GM21737 (cell line): ENCODE measurements at regions not wholly inside any gene's neighbourhood (a gene's known extent, or its start where the extent isn't known, plus 50 kb on each side); places are given as distances from the start of the nearest gene placed in this dataset.

Experiments used
- ATAC-seq: cut with Tn5 transposase; IDR thresholded peaks from one replicate; pipeline ENCODE4 v1.9.1; 2021; ENCODE audit warnings: mild to moderate bottlenecking, moderate library complexity; ENCODE audit not compliant: unreplicated experiment

DNA sequence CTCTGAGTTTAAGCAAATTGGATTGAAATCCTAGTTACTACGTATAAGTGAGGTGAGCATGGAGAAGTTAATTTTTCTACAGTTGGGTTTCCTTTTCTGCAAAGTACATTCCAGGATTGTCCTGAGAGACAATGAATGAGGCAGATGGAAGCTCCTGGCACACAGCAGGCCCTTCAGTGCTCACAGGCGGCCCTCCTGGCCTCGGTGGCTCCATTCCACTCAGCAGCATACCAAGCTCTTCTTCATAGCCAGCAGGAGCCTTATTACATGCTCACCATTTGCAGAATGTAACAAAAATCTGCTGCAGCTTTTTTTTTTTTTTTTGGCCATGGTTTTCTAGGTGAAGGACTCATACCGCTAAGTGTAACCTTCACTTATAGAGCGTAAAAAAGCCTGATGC is 113.2 kb upstream of the FAM9B start:
- ATAC-seq: no peak

DNA sequence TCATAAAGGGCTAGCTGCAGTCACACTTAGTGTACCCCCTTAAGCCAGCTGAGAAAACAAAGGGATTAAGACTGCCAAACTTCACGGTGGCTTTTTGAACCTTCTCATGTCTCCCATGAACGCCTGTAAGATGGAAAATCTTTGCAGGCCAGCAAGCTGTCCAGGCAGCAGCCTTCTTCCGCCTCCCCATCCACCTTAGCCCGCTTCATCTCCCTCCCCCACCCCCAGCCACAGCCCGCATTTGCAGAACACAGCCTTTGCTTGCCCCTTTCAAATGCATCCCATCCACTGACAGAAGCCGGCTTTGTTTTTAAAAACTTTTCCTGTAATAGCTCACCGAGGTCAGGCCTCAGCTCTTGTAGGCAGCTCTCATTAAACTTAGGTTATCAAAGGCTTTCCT is 113.8 kb upstream of the FAM9B start:
- ATAC-seq: no peak

DNA sequence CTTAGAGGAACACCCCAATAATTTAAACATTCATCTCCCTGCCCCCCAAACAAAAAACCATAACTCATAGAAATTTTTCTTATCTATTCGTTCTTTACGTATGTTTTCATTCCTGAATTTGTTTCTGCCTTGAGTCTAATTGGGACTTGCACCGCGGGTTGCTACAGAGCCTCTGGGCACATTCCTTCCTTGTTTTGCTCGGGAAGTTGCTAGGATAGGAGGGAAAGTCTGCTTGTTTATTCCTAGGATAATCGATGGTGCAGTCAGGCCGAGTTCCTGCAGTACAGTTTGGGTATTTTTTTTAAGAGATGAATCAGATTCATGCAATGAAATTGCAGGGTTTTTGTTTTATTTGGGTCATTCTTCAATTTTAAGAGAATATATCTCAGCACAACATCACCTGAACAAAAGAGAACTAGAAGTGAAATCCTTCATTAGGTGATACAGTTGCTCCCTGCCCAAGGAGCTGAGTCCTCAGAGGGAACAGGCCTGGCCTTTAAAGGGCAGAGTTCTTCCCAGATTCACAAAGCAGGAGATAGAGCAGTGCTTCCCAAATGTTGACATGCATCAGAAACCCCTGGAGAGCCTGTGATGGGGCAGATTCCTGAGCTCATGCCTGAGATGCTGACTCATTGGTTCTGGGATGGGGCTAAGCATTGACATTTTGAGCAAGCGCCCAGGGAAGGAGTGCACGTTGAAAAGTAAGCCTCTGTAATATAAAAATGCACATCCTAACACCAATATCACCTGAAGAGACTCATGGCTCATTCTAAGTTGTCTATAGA is 114.9 kb upstream of the FAM9B start:
- no peak for ATAC-seq

DNA sequence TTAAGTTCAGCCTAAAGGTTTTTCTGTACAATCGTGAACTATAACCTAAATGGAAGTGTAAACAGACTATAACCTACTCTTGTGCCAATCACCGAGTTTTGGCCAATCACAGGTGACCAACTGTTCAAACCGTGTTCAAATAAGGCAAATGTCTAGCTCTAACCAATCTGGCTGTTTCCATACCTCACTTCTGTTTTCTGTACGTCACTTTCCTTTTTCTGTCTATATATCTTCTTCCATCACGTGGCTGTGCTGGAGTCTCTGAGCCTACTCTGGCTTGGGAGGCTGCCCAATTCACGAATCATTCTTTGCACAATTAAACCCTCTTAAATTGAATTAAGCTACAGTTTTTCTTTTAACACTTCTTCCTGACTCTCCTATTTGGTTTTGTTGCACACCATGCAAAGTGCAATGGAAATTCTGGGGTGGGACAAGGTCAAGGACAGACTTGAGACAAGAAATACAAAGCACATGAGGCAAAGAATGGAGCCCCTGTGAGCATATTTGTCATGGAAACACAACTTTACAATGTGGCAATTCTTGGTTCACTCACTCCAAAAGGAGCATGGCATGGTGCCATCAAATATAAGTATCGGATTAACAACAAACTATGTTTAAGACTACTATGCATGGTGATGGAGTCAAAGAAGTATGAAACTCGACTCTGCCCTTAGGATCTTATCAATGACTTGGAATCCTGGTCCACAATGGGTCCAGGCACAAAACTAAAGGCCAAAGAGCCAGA is 115.7 kb upstream of the FAM9B start:
- ATAC-seq: no peak

DNA sequence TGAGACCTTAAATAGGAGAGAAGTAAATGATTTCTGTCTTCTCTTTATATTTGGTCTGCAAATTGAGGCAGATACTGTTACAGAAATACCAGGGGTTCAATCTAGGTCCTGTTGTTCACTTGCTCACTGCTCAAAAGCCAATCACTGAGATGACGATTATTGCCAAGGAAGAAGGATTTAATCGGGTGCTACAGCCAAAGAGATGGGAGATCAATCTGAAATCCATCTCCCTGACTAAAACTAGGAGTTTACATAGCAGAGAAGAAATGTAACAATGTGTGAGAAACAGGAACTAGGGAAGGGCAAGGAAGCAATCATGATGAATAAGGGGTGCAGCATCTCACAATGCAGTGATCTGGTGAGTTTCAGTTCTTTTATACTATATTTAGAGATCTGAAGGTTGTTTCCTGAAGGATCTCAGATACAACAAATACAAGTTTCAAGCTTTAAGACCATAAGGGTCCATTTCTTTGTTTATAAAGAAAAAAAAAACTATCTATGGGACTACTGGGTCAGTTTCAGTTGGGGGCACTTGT is 117.9 kb upstream of the FAM9B start:
- no peak for ATAC-seq

DNA sequence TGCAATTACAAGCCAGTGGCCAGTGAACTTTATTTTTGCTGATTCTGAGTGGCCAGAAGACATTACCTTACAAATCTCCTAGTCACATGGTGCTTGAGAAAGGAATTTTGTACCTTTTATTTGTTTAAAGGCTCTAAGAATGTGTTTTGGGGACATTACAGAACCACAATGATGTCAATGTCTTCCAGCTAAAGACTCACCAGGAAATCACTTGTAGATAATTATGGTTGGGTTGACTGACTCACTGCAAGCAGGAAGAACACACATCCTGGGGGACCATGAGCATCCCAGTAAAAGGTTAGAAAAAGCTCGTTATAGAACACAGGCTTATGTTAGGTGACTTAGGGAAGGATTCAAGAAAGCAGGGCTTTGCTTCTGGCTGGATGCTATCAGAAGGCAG is 119.4 kb upstream of the FAM9B start:
- ATAC-seq: no peak

DNA sequence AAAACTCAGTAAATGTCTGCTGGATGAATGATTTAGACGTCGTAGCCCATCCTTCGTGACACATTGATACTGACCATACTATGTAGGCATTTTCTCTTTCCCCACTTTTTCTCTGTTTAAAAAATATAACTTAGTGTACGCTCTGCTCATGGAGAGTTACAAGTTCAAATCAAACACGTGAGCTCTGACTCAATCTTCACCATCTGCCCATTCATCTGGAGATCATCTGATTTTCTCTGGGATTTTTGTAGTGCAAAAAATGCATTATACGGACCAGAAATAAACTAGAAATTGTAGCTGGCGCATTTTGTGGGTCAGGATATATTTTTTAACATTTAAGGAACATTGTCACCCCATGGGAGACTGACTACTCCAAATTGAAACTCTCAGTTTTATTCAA is 124.7 kb upstream of the FAM9B start:
- no peak for ATAC-seq

DNA sequence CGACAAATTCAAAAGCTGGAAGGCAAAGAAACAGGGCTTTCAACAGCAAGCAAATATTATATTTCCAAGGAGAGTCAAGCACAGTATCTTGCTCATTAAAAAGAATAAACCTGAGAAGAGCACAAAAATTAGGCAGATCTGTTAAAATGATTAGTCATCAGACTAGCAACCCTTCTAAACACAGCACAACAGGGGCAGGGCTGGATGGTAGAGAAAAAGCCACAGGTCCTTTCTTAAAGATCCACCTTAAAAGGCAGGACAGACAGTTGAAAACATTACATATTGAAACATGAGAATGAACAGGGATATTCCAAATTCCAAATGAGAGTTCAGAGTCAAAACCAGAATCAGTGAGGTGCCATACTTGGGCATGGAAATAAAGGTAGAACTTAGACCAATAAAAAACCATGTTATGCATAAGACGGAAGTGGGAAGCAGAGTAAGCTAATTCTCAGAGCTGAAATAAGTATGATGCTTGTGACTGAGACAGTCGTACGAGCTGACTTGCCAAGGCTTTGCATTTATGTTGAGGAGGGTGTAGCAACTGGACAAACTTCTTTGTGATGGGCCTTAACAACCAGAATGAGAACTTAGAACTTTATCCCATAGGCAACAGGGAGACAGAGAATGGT is 126.9 kb upstream of the FAM9B start:
- no peak for ATAC-seq

DNA sequence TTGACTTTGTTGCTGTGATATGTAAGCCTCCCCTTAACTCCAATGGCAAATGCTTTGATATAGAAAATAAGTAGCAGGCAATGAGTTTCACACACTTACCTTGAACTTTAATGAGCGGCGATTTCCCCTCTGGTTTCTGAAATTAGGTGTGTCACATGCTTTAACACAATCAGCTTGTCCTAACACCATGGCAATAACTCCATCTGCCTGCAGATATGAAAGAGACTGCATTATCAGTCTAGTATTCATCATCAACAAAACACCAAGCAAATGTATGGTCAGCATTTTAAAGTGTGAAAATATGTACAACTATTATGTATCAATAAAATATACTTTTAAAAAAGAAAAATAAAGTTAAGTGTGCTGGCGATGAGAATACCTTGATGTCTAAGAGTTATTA is 128.8 kb upstream of the FAM9B start:
- no peak for ATAC-seq

DNA sequence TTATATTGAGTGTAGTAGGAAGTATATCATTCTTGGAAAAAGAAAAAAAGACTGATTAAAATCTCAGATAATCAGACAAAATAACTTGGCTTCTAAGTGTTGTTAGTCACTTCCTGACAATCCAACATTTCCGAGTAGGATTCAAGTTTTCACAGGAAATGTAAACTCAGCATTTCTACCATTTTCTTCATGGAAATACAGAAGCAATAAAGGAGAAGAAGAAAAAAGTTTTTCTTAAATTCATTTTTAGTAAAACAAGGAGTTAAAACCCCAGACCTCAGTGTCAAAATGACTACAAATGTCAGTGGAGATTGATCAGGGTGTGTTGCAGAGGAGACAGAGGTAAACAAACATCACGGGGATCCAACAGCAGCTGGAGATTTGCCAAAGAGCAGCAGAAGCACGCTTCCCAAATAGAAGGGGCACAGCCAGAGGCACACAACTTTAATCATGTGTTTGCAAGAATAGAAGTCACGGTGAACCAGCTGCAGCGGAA is 129.3 kb upstream of the FAM9B start:
- no peak for ATAC-seq

DNA sequence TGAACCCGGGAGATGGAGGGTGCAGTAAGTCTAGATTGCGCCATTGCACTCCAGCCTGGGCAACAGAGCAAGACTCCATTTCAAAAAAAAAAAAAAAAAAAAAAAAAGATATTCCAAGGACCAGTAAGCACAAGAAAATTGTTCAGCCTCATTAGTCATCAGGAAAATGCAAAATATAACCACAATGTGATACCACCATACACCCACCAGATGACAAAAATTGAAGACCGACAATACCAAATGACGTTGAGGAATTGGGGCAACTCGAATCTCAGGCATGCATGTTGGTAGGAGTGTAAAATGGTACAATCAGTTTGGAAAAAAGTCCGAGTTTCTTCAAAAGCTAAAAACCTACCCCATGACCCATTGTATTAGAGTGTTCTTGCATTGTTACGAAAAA is 130.2 kb upstream of the FAM9B start:
- no peak for ATAC-seq

DNA sequence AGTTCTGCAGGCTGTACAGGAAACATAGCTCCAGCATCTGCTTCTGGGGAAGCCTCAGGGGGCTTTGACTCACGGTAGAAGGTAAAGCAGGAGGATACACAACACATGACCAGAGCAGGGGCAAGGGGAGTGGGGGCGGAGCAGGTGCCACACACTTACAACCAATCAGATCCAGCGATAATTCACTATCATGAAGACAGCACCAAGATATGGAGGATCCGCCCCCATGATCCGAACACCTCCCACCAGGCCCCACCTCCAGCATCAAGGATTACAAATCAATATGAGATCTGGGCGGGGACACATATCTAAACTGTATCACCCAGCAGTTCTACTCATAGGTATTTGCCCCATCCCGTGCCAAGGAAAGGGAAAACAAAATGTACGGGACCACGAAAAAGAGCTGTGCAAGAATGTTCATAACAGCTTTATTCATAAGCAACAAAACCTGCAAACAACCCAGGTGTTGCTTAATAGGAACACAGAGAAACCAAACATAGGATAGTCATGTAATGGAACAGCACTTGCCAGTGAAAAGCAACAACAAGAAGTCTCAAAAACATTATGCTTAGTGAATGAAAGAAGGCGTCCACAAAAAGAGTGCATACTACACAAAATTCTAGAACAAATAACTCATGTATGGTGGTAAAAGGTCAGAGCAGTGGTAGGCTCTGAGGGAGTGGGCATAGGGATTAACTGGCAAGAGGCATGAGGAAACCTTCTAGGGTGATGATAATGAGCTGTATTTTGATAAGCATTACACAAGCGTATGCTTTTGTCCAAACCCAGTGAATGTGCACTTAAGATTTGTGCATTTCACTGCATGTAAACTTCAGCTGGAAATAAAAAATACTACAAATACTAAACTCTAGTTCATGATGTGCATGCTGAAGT is 130.9 kb upstream of the FAM9B start:
- ATAC-seq: no peak

DNA sequence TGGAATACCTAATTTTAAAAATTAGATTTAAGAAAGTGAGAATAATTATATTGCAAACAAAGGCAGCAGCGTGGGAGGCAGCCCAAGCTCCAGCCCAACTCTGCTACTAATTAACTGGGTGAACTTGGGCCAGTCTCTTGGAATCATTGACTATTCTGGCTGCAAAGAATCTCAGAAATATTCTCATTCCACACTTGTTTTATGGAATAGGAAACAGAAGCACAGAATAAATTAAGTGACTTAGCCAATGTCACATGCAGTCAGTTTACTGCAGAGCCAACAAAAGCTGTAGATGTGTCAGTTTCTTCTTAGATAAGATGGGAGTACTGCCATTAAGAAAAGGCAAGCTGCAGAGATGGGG is 132.6 kb upstream of the FAM9B start:
- ATAC-seq: no peak

DNA sequence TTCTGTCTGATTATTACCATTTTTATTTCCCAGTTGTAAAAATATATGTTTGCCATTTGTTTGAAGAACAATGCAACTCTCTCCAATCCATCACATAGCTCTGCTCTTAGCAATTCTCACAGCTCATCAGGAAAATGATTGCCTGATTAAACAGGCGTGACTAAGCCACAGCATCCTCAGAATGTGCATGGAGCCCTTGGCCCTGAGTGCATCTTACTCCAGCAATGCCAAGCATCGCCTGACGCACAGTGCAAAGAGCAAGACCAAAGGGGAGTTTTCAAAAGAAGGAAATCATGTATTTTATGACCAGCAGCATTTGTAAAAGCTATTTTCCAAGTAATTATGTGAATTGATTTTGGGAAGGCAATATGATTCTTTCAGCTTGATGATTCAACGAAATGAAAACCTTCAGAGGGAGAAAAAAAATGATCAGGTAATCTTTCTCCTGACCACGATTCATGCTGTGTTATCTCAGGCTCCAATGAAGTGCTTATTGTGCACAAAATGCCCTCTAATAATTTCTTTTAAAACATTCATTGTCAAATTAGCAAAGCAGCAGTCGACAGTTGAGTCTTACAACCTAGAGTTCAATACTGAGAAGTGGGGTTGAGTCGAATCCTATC is 138.0 kb upstream of the FAM9B start:
- ATAC-seq: no peak

DNA sequence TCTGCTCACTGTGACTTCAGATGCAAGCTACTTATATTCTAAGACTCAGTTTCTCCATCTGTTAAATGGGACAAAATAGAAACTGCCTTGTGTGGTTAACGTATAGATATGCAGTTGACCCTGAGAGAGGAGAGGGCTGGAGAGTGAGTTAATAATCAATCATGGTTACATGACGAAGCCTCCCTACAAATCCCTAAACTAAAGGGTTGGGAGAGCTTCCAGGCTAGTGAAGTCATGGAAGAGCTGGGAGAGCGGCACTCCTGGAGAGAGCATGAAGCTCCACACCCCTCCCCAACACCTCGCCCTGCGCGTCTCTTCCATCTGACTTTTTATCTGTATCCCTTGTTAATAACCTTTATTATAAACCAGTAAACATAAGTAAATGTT is 138.5 kb upstream of the FAM9B start:
- no peak for ATAC-seq

DNA sequence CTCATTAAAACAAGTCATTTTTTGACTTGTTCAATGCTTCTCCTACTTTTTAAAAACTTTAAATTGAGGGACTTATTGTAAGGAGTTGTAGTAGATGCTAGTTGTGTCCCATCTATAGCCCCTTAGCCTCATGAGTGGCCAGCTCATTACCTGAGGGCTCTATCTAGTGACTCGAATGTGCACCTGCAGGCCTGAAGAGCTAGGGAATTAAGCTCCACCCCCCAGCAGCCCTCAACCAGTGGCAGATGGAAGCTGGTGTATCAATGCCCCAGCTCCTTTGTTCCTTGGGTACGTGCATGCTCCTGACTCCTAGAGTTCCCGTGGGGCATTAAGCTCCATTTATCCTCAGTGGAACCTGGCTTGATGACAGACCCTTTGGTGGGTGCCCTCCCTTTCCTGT is 146.7 kb upstream of the FAM9B start:
- no peak for ATAC-seq

DNA sequence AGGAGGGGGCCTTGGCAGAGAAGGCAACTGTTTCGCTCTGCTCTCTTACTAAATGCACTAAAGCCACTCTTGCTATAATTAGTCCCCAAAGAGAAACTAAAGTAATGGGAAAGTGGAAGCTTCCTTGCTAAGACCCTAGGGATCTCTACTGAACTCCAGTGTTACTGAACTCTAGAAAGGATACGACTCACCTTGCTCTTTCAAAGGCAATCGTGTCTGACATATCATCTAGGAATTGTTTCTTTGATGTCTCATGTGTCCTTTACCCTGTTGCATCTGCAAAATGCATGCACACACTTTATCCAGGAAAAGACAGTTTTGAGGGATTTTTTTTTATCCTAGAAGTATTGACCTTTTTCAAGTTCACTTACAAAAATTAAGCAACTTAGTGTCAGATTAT is 148.1 kb upstream of the FAM9B start:
- no peak for ATAC-seq

DNA sequence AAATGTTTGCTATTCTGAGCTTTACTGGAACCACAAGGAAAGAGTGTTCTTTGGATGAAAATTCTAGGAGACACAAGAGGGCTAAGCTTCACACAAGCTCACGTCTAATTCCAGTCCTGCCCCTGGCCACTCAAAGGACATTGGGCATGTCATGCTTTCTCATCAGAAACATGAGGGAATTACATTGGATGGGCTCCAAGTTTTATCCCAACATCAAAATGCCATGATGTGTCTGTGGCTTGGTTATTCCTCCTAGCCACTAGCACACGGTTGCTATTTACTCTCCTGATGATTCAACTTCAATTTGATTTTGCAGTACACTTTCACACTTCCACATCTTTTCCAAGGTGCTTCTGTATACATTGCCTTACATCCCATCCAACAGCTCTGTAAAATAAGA is 149.6 kb upstream of the FAM9B start:
- no peak for ATAC-seq

DNA sequence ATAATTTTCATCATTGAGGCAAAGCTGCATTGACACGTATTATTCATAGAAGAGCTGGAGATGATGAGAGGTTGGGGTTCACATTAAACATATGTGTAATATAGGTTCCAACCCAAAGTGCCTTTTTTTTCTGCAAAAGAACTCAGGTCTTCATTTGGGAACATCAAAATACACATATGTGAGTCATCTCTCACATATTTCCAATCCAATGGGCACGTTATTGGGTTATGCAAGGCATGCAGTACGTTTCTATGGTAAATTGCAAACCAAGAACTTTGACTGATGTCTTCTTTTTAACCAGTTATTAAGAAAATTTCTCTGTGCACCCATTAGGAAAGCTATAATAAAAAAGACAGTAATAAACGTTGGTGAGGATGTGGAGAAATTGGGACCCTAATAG is 150.3 kb upstream of the FAM9B start:
- ATAC-seq: no peak

DNA sequence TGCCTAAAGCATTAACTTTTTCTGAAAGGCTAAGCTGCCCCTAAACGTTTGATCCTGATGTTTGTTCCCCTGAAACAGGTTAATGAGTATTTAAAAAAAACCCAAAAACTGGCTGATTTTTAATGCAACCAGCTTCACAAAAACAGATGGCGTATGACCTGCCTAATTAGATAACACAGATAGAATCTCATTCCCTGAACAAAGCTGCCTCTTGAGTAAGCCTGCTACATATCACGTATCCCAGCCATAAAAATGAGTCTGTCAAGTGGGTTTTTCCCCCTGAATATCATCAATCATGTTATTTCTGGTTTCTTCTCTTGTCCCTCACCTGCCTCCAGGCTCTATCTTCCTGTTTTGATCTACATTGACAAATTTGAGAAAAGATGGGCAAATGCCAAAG is 154.2 kb upstream of the FAM9B start:
- no peak for ATAC-seq
